ENCODE measurements at regions not wholly inside any gene's neighbourhood (a gene's known extent, or its start where the extent isn't known, plus 50 kb on each side); places are given as distances from the start of the nearest gene placed in this dataset.

DNA sequence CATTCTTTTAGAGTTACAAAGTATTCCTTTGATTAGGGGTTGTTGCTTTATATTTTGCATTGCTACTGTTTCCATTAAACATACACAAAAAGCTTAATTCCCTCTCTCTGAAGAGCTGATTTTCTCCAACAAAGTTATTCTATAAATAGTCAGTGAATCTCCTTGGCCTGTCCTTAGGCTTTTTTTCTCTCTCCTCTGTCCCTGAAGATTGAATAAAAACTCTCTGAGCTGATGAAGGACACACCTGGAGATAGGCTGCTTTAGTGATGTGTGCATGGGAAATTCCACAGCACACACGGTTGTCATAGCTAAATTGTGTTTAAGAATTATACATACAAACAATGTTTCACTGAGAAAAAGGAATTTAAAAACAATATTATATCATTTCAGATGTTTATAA, 90.5 kb upstream of the TMEM106B start:
- in situ Hi-C loops (cut with MboI; ENCODE audit: low sequenced_read_pairs) = no loop called here

- in situ Hi-C loops (cut with MboI; ENCODE audit: low sequenced_read_pairs) = no loop called here
Observed at GRCh38 chr7:12123172-12123571, 87.9 kb upstream of the TMEM106B start.

DNA sequence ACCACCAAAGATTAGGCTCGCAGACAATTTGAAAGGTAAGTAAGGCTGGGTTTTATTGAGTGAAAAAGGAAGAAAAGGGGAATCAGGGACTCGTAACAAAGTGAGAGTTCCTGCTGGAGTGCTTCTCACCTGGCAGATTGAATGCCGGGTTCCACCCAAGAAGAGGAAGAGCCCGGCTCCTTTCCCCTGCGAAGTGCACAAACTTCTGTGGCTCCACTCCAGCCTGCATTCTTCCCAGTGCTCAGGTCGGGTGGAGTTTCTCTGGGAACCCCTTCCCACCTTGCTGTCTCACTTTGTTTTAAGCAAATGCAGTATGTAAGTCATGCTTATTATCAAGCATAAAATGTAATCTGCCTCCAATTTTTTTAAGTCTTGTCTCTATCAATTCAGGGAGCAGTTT, 87.1 kb upstream of the TMEM106B start:
- in situ Hi-C loops (cut with MboI; ENCODE audit: low sequenced_read_pairs) = no loop called here

- in situ Hi-C loops (cut with MboI; ENCODE audit: low sequenced_read_pairs) = no loop called here
Observed at GRCh38 chr7:12127455-12127854, 83.6 kb upstream of the TMEM106B start.

GRCh38 chr7:12130609-12131008, 80.5 kb upstream of the TMEM106B start:
- in situ Hi-C loops (cut with MboI; ENCODE audit: low sequenced_read_pairs) = no loop called here

DNA sequence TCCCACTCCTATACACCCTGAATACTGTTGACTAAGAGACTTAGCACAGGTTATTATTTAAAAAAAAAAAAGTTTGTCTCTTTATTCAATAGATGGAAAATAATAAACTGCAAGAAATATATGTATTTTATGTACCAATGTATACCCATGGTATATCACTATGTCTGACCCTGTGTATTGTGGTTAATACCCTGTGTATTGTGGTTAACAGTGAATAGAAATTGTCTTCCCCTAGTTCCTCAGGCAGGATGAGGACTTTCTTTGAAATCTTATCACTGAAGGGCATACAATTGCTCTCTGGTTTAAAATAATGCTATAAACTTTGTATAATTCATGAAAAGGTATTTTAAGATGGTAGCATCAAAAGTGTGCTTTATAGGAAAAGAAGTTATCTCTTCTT, 80.0 kb upstream of the TMEM106B start:
- in situ Hi-C loops (cut with MboI; ENCODE audit: low sequenced_read_pairs) = no loop called here

GRCh38 chr7:12133865-12134264, 77.2 kb upstream of the TMEM106B start:
- in situ Hi-C loops (cut with MboI; ENCODE audit: low sequenced_read_pairs) = no loop called here

DNA sequence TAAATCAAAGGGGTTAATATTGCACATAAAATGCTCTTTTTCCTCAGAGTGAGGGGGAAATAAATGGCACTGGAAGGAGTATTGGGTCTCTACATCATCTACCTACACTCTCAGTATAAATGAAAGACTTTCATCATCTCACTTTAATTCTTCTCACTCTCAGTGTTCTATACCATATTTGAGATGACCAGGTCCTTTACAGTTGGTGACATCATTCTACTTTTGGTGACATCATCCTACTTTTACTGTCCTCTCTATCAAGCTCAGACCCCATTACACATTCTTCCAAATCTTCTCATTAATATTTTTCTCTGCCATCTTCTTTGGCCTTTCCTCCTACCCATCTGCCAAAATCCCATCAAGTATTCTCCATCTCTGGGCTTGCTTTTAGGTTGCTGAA, 74.6 kb upstream of the TMEM106B start:
- in situ Hi-C loops (cut with MboI; ENCODE audit: low sequenced_read_pairs) = no loop called here

GRCh38 chr7:12137283-12137682, 73.8 kb upstream of the TMEM106B start:
- in situ Hi-C loops (cut with MboI; ENCODE audit: low sequenced_read_pairs) = no loop called here

GRCh38 chr7:12138421-12138820, 72.7 kb upstream of the TMEM106B start:
- in situ Hi-C loops (cut with MboI; ENCODE audit: low sequenced_read_pairs) = no loop called here

GRCh38 chr7:12139416-12139815, 71.7 kb upstream of the TMEM106B start:
- in situ Hi-C loops (cut with MboI; ENCODE audit: low sequenced_read_pairs) = no loop called here

GRCh38 chr7:12146813-12147212, 64.3 kb upstream of the TMEM106B start:
- in situ Hi-C loops (cut with MboI; ENCODE audit: low sequenced_read_pairs) = no loop called here

DNA sequence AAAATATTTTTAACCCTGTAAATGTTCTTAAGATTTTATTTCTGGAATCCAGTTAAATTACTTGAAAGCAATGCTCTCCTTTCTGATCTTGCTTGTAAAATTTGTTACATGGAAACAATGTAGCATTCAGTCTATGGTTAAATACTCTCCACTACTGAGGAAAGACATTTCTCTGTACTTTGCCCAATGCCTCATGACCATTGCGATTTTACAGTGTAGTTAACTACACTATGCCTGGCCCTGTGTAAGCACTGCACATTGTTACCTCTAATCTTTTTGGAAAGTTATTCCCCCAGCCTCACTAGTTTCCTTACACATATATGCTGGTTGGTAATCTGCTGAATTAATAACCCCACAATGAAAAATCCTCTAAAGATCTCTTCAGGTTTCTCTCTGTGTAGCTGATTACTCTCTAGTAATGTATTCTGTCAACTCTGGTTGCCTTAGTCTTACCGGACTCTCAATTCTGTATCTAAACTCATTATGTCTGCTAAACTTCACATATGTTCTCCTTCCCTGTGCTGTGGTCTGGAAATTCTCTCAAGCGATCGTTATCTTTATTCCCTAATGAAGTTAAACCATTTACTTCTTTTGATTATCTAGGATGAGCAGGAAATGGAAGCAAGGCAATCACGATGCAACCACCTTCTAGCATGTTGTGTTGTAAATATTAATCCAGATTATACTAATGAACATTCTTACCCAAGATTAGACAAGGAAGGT, 58.7 kb upstream of the TMEM106B start:
- in situ Hi-C loops (cut with MboI; ENCODE audit: low sequenced_read_pairs) = no loop called here

DNA sequence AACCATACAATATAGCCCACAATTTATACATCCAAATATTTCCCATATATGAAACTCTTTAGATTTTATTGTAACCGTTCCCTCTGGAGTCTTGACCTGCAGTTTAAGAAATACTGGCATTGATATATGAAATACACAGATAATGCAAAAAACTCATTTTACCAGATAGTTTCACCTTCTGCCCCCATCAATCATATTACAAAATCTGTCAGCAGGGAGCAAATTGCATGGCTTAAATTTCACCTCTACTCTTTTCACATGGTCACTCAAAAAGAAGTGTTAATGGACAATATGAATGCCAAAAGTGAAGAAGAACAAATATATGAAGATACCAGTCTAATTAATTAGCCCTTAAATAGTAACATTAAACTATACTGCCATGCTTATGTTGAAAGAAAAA, 57.0 kb upstream of the TMEM106B start:
- in situ Hi-C loops (cut with MboI; ENCODE audit: low sequenced_read_pairs) = no loop called here

- in situ Hi-C loops (cut with MboI; ENCODE audit: low sequenced_read_pairs) = no loop called here
Observed at GRCh38 chr7:12157517-12157916, 53.6 kb upstream of the TMEM106B start.

GRCh38 chr7:12158334-12159060, 52.6 kb upstream of the TMEM106B start:
- in situ Hi-C loops (cut with MboI; ENCODE audit: low sequenced_read_pairs) = no loop called here

DNA sequence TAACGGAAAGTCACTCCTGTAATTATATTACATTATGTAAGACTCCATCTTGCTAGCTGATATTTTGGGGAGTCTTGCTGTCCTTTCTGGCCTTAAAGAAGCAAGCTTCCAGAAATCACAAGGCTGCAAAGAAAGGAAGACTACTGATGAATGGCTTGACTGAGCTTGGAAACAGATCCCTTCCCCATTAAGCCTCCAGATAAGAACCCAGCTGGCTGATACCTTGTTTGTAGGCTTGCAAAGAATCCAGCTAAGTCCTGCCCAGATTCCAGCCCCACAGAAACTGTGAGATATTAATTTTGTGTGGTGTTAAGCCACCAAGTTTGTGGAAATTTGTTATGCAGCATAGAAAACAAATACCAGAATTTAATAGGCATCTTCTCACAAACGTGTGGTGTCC, 49.9 kb upstream of the TMEM106B start:
- in situ Hi-C loops (cut with MboI; ENCODE audit: low sequenced_read_pairs) = no loop called here
